HEK293T (cell line): ENCODE measurements at regions not wholly inside any gene's neighbourhood (a gene's known extent, or its start where the extent isn't known, plus 50 kb on each side); places are given as distances from the start of the nearest gene placed in this dataset.

ENCODE experiments used
- ARNT ChIP-seq: fragments of 450-650 bp; IDR thresholded peaks from 2 replicates; pipeline ENCODE4 v1.6.1; 2017; ENCODE audit warnings: mild to moderate bottlenecking
- BHLHE40 ChIP-seq: fragments of 450-650 bp; IDR thresholded peaks from 2 replicates; pipeline ENCODE4 v1.6.1; 2016; ENCODE audit warnings: mild to moderate bottlenecking, moderate library complexity, borderline replicate concordance
- FOXM1 ChIP-seq: fragments of 450-650 bp; IDR thresholded peaks from 2 replicates; pipeline ENCODE4 v1.6.1; 2017; ENCODE audit warnings: mild to moderate bottlenecking, borderline replicate concordance
- LEF1 ChIP-seq: fragments of 450-650 bp; IDR thresholded peaks from 2 replicates; pipeline ENCODE4 v1.6.1; 2017; ENCODE audit warnings: mild to moderate bottlenecking, borderline replicate concordance
- SUZ12 ChIP-seq: fragments of 450-650 bp; IDR thresholded peaks from 2 replicates; pipeline ENCODE4 v1.6.1; 2016; ENCODE audit warnings: mild to moderate bottlenecking

DNA sequence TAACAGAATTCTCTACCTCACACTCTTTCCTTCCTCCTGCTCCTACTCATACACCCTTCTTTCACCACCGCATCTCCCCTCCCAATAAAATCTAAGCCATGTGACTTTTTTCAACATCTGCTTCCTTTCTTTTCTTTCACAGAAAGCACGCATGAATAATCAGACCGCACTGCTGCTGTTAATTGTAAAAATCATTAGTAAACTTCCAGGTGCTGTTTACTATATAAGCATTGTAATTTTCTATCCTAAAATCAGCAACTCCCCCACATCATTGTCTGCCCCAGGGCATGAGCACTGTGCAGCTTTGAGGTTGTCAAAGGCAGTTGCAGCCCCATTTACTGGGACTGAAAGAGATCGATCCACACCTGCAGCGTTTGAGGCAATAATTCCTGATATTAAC, 782.6 kb upstream of the ID2 start:
- TF ChIP-seq FOXM1, result no peak
- no peak for TF ChIP-seq LEF1
- TF ChIP-seq BHLHE40, result no peak
- TF ChIP-seq ARNT, result no peak
- no peak for TF ChIP-seq SUZ12
